ELR (cell line): ENCODE measurements at regions not wholly inside any gene's neighbourhood (a gene's known extent, or its start where the extent isn't known, plus 50 kb on each side); places are given as distances from the start of the nearest gene placed in this dataset.

Experiments used
- DNase-seq: peaks from one replicate; pipeline ENCODE4 v3.0.0-alpha.2; 2015; ENCODE audit warnings: low read depth

- DNase-seq = no peak
These were observed 727.9 kb upstream of the SEMA6A start for GRCh38 chr5:117302473-117302872.

GRCh38 chr5:117299936-117300328 lies 725.3 kb upstream of the SEMA6A start:
- no peak for DNase-seq

- DNase-seq = no peak
These were observed 724.8 kb upstream of the SEMA6A start for GRCh38 chr5:117299224-117299935.

GRCh38 chr5:117296872-117297271 lies 722.2 kb upstream of the SEMA6A start:
- DNase-seq = no peak

GRCh38 chr5:117295941-117296340 lies 721.3 kb upstream of the SEMA6A start:
- no peak for DNase-seq

- DNase-seq = no peak
These were observed 712.2 kb upstream of the SEMA6A start for GRCh38 chr5:117286813-117287212.

GRCh38 chr5:117271656-117272055 lies 697.0 kb upstream of the SEMA6A start:
- no peak for DNase-seq

GRCh38 chr5:117266280-117266679 lies 691.7 kb upstream of the SEMA6A start:
- DNase-seq = no peak

GRCh38 chr5:117263231-117263630 lies 688.6 kb upstream of the SEMA6A start:
- no peak for DNase-seq

GRCh38 chr5:117262572-117263131 lies 688.0 kb upstream of the SEMA6A start:
- no peak for DNase-seq

- DNase-seq = no peak
These were observed 687.4 kb upstream of the SEMA6A start for GRCh38 chr5:117261948-117262571.

- no peak for DNase-seq
These were observed 680.8 kb upstream of the SEMA6A start for GRCh38 chr5:117255211-117256027.

GRCh38 chr5:117252566-117252965 lies 677.9 kb upstream of the SEMA6A start:
- DNase-seq = no peak

- DNase-seq = no peak
These were observed 674.6 kb upstream of the SEMA6A start for GRCh38 chr5:117249086-117249815.

GRCh38 chr5:117246424-117246823 lies 671.8 kb upstream of the SEMA6A start:
- DNase-seq = no peak

GRCh38 chr5:117245130-117245529 lies 670.5 kb upstream of the SEMA6A start:
- DNase-seq = no peak

- no peak for DNase-seq
These were observed 667.4 kb upstream of the SEMA6A start for GRCh38 chr5:117242028-117242427.

GRCh38 chr5:117236941-117237340 lies 662.3 kb upstream of the SEMA6A start:
- DNase-seq = no peak

GRCh38 chr5:117235786-117236185 lies 661.2 kb upstream of the SEMA6A start:
- DNase-seq = no peak

- no peak for DNase-seq
These were observed 655.8 kb upstream of the SEMA6A start for GRCh38 chr5:117230375-117230774.

GRCh38 chr5:117220730-117221129 lies 646.1 kb upstream of the SEMA6A start:
- no peak for DNase-seq

- no peak for DNase-seq
These were observed 644.2 kb upstream of the SEMA6A start for GRCh38 chr5:117218789-117219188.
